Activated T-helper 1 cell treated with anti-CD3 and anti-CD28 coated beads, Interleukin-12 subunit alpha, Interleukin-12 subunit beta, Interleukin-2, Interleukin-4 antibody, amounts not matched to agents 30 ng/mL and 10 ng/mL and 1 ng/mL, durations not matched to agents 14 hours and 24 hours and 36 hours (primary cell): ENCODE measurements at regions not wholly inside any gene's neighbourhood (a gene's known extent, or its start where the extent isn't known, plus 50 kb on each side); places are given as distances from the start of the nearest gene placed in this dataset.
"Not testable (repeated sequence)": the region's sequence is repeated elsewhere in the genome, so short reads cannot be mapped to it uniquely, and the experiment has no call there.

Experiments used
- DNase-seq: peaks from one replicate; pipeline ENCODE4 v3.0.0; 2021; ENCODE audit warnings: low spot score
- H3K27ac Mint-ChIP-seq: one replicate; pipeline ENCODE4 v1.8.0; 2021; ENCODE audit warnings: mild to moderate bottlenecking, mixed read lengths
- H3K27me3 Mint-ChIP-seq: one replicate; pipeline ENCODE4 v1.8.0; 2022; ENCODE audit warnings: mild to moderate bottlenecking, moderate library complexity, mixed read lengths; ENCODE audit not compliant: insufficient read depth
- H3K36me3 Mint-ChIP-seq: one replicate; pipeline ENCODE4 v1.8.0; 2021; ENCODE audit warnings: low read depth, mixed read lengths
- H3K4me1 Mint-ChIP-seq: one replicate; pipeline ENCODE4 v1.8.0; 2021; ENCODE audit warnings: low read depth, mixed read lengths
- H3K4me3 Mint-ChIP-seq: one replicate; pipeline ENCODE4 v1.8.0; 2021; ENCODE audit warnings: mild to moderate bottlenecking, moderate library complexity, mixed read lengths
- H3K9me3 Mint-ChIP-seq: one replicate; pipeline ENCODE4 v1.8.0; 2021; ENCODE audit warnings: mixed read lengths
- intact Hi-C: fragments of 100-400 bp; cut with micrococcal nuclease; formaldehyde crosslinking; loops from one replicate; pipeline ENCODE4 v1.15.1; 2024

GRCh38 chr12:13404111-13404628 is 207.6 kb downstream of the EMP1 start:
- Mint-ChIP-seq H3K4me1 (no peaks in the 10 kb centered on the region), H3K9me3 (no peaks in the 10 kb centered on the region), H3K27ac (no peak overlapping the region), H3K4me3 (no peak overlapping the region), H3K27me3 (no peaks in the 10 kb centered on the region), H3K36me3 (no peaks in the 10 kb centered on the region)
- no peak for DNase-seq
- intact Hi-C loops, result no loop called here

GRCh38 chr12:13391375-13391774 is 194.8 kb downstream of the EMP1 start:
- H3K4me1 Mint-ChIP-seq, H3K4me3 Mint-ChIP-seq, H3K27me3 Mint-ChIP-seq, H3K27ac Mint-ChIP-seq, DNase-seq, intact Hi-C loops, H3K9me3 Mint-ChIP-seq, H3K36me3 Mint-ChIP-seq: not testable (repeated sequence)

GRCh38 chr12:13390918-13391317 is 194.4 kb downstream of the EMP1 start:
- Mint-ChIP-seq H3K4me3 (no peak overlapping the region), H3K27ac (no peak overlapping the region), H3K27me3 (no peaks in the 10 kb centered on the region), H3K4me1 (no peaks in the 10 kb centered on the region), H3K9me3 (peaks cover 4% of the 10 kb centered on the region), H3K36me3 (no peaks in the 10 kb centered on the region)
- intact Hi-C loops, result no loop called here
- DNase-seq, result no peak

- Mint-ChIP-seq H3K27me3 (no peaks in the 10 kb centered on the region), H3K4me1 (no peaks in the 10 kb centered on the region), H3K9me3 (peaks cover 4% of the 10 kb centered on the region), H3K4me3 (no peak overlapping the region), H3K36me3 (no peaks in the 10 kb centered on the region), H3K27ac (no peak overlapping the region)
- DNase-seq, result no peak
- intact Hi-C loops, result no loop called here
Observed at GRCh38 chr12:13390381-13390861, 193.9 kb downstream of the EMP1 start.

GRCh38 chr12:13387101-13387500 is 190.6 kb downstream of the EMP1 start:
- intact Hi-C loops, result no loop called here
- Mint-ChIP-seq H3K36me3 (no peaks in the 10 kb centered on the region), H3K4me1 (no peaks in the 10 kb centered on the region), H3K27ac (no peak overlapping the region), H3K27me3 (no peaks in the 10 kb centered on the region), H3K4me3 (no peak overlapping the region), H3K9me3 (peaks cover 4% of the 10 kb centered on the region)
- no peak for DNase-seq

- no peak overlapping the region for H3K27ac Mint-ChIP-seq
- H3K4me3 Mint-ChIP-seq, result no peak overlapping the region
- no peaks in the 10 kb centered on the region for H3K36me3 Mint-ChIP-seq
- intact Hi-C loops, result no loop called here
- H3K27me3 Mint-ChIP-seq, result peaks cover 2% of the 10 kb centered on the region
- no peaks in the 10 kb centered on the region for H3K4me1 Mint-ChIP-seq
- no peak for DNase-seq
- peaks cover 4% of the 10 kb centered on the region for H3K9me3 Mint-ChIP-seq
Observed at GRCh38 chr12:13386323-13387039, 190.0 kb downstream of the EMP1 start.

- H3K9me3 Mint-ChIP-seq, result no peaks in the 10 kb centered on the region
- no peak for DNase-seq
- no peaks in the 10 kb centered on the region for H3K4me1 Mint-ChIP-seq
- no peak overlapping the region for H3K4me3 Mint-ChIP-seq
- H3K27me3 Mint-ChIP-seq, result peaks cover 2% of the 10 kb centered on the region
- intact Hi-C loops, result no loop called here
- no peak overlapping the region for H3K27ac Mint-ChIP-seq
- no peaks in the 10 kb centered on the region for H3K36me3 Mint-ChIP-seq
Observed at GRCh38 chr12:13383379-13383778, 186.9 kb downstream of the EMP1 start.

GRCh38 chr12:13380297-13380696 is 183.8 kb downstream of the EMP1 start:
- Mint-ChIP-seq H3K4me3 (no peak overlapping the region), H3K4me1 (no peaks in the 10 kb centered on the region), H3K36me3 (no peaks in the 10 kb centered on the region), H3K27ac (no peak overlapping the region), H3K9me3 (no peaks in the 10 kb centered on the region), H3K27me3 (peaks cover 5% of the 10 kb centered on the region)
- no peak for DNase-seq
- intact Hi-C loops, result no loop called here

- no peaks in the 10 kb centered on the region for H3K36me3 Mint-ChIP-seq
- no peak for DNase-seq
- H3K4me3 Mint-ChIP-seq, result no peak overlapping the region
- no peaks in the 10 kb centered on the region for H3K9me3 Mint-ChIP-seq
- intact Hi-C loops, result no loop called here
- no peaks in the 10 kb centered on the region for H3K4me1 Mint-ChIP-seq
- H3K27ac Mint-ChIP-seq, result no peak overlapping the region
- peaks cover 5% of the 10 kb centered on the region for H3K27me3 Mint-ChIP-seq
Observed at GRCh38 chr12:13379531-13380188, 183.1 kb downstream of the EMP1 start.

- Mint-ChIP-seq H3K9me3 (no peaks in the 10 kb centered on the region), H3K27ac (no peak overlapping the region), H3K4me3 (no peak overlapping the region), H3K4me1 (no peaks in the 10 kb centered on the region), H3K27me3 (peaks cover 5% of the 10 kb centered on the region), H3K36me3 (no peaks in the 10 kb centered on the region)
- no peak for DNase-seq
- intact Hi-C loops, result no loop called here
Observed at GRCh38 chr12:13377698-13378097, 181.2 kb downstream of the EMP1 start.

- intact Hi-C loops, result no loop called here
- no peaks in the 10 kb centered on the region for H3K9me3 Mint-ChIP-seq
- DNase-seq, result no peak
- H3K4me3 Mint-ChIP-seq, result no peak overlapping the region
- H3K4me1 Mint-ChIP-seq, result no peaks in the 10 kb centered on the region
- H3K36me3 Mint-ChIP-seq, result no peaks in the 10 kb centered on the region
- H3K27me3 Mint-ChIP-seq, result peaks cover 3% of the 10 kb centered on the region
- no peak overlapping the region for H3K27ac Mint-ChIP-seq
Observed at GRCh38 chr12:13376610-13377373, 180.3 kb downstream of the EMP1 start.

GRCh38 chr12:13375583-13376345 is 179.2 kb downstream of the EMP1 start:
- Mint-ChIP-seq H3K9me3 (no peaks in the 10 kb centered on the region), H3K36me3 (no peaks in the 10 kb centered on the region), H3K27ac (no peak overlapping the region), H3K4me1 (no peaks in the 10 kb centered on the region), H3K27me3 (peaks cover 3% of the 10 kb centered on the region), H3K4me3 (no peak overlapping the region)
- intact Hi-C loops, result no loop called here
- DNase-seq, result no peak
